NCI-H446 treated with DMSO at 0.1 percent for 48 hours (cell line): ENCODE measurements at regions not wholly inside any gene's neighbourhood (a gene's known extent, or its start where the extent isn't known, plus 50 kb on each side); places are given as distances from the start of the nearest gene placed in this dataset.

Experiments
- DNase-seq: peaks from one replicate; lab custom pipeline; 2025; lab: John Stamatoyannopoulos, UW

DNA sequence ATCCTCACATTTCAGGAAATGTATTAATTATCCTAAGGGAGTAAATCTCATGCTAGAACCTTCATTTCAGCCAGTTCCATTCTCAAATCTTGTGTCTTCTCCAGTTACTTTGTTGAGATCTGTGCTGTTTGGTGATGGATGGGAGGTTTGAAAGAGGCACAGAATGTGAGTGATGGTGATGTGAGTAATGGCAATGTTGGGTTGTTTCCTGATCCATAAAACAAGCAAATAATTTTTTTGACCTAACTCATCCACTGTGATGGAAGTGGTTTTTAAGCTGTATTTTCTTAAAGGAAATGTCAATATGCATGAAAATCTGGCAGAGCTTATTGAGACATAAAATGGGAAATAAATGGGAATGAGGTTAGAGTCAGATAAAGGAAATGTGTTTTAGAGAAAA is 214.7 kb downstream of the CHRM3 start:
- no peak for DNase-seq

DNA sequence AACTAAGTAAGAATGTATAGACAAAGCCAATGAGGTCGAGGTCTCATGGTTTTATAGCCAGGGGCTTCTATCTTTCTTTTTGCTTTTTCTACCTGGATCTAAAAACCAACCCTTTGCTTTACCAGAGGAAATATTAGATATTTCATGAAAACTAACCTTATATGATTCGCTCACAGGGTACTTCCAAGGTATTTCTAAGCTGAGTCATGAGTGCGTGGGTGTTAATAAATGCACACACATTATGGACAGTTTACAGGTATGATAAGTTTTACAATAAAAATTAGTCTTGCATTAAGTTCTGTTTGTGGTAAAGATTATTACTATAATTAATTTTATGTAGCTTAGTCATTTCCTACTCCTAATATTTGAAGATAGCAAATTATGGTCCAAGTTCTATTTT is 217.2 kb downstream of the CHRM3 start:
- DNase-seq = no peak

DNA sequence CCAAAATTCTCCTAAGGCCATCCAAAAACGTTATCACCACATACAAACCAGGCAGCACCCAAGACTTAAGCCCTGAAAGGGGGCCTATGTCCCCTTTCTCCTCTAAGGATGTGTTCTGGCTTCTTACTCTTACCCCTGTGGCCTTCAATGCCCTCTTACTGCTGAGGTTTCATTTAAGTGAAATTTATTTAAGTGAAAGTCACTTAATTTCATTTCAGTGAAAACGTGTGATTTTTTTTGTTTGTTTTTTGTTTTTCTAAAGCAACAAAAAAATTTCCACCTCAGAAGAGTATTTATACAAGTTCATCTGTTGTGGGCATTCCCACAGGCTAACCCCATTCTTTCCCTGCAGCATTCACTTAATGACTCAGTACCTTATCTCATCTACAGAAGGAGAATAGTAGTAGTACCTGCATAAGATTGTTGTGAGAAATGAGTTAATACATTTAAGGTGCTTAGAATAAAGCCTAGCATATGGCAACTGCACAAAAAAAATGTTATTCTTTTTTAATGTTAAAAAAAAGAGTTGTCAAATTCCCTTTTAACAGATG is 220.6 kb downstream of the CHRM3 start:
- no peak for DNase-seq

DNA sequence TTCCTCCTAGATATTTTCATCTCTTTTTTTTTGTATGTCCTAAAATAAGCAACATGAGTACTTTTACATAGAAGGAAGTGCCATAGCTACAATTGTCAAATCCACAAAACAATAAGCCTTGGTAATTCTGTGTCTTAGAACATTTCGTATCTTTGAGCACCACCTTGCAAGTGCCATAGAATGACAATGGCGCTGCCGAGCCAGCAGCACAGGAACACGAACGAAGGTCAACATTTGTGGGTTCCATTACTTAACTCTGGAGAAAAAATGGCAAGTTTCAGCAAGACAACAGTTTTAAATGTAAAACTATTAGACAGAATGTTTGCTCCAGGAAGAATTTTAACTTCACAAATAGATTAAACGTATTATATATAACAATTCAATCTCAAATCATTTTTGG is 222.1 kb downstream of the CHRM3 start:
- no peak for DNase-seq

DNA sequence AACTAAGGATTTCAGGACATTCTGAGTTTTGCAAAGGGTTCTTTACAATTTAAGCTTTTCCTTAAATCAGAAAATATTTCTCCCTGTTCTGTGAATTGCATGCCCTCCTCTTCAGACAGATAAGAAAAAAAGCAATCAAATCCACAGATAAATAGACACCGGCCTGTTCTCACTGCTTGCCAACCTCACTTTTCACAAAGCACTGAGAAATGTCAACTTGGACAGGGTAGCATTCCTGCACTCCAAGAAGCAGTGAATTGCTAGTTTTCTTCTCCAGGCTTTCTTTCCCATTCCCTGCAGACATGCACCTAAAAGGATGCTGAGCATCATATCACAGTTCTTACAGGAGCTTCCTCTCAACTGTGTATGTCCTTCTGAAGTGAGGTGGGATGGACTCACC is 226.0 kb downstream of the CHRM3 start:
- no peak for DNase-seq

DNA sequence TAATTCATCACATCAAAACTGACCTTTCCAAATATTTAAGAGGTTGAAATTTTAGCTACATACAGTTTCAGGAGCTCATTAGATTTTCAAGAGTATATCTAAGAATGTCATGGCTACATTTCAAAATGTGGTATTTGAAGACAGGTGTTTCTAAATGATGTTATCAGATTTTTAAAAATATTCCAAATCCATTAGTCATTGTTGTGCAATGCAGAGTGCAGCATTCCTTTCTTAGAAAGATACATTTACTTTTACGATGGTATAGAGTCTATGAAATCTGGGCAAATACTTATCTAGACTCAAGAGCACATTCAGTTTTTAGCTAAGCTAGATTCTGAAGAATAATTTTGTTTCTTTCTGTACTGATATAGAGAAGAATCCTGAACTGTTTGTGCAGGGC is 230.3 kb downstream of the CHRM3 start:
- DNase-seq = no peak

DNA sequence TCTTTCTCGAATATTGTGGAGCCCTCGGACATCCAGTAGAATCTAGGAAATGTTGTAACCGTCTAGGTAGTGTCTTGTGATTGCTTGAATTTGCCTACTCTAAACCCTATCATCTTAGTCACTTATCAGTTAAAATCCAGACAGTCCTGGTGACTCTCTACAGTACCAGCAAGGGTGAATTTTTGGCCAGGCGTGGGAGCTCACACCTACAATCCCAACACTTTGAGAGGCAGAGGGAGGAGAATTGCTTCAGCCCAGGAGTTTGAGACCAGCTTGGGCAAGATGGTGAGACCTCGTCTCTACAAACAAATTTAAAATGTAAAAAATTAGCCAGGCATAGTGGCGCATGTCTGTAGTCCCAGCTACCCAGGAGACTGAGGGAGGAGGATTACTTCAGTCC is 230.9 kb downstream of the CHRM3 start:
- no peak for DNase-seq

DNA sequence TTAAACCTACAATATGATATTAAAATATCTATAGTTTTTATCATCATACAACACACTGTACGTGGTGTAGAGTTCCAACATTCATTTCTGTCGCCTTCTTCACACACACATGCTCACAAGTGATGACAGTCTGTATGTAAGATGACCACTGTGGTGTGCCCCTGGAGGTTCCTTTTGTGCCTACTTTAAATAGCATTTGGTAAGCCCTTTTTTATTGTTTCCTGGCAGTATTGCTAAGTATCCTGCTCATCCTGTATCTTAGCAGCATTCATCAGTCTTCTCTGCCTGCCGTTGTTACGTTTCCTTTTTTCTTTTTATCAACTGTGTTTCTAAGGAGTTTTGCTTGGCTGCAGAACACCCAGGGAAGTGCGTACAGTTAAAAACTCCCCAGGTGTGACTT is 231.4 kb downstream of the CHRM3 start:
- DNase-seq = no peak

DNA sequence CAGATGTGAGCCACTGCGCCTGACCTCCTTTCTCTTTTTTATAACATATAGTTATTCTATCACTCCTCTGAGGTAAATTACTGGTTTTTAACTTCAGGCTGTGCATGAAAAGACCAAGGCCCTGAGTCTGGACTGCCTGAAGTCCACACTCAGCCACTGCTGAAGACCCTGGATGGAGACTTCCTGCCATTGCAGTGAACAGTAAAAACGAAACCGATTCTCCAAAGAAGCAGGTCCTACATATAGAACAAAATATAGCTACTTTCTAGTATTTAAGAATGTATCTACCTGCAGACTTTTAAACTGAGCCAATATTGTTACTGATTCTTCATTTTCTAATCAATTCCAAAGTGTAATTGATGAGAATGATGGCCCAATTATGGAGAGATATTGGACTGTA is 232.8 kb downstream of the CHRM3 start:
- no peak for DNase-seq

DNA sequence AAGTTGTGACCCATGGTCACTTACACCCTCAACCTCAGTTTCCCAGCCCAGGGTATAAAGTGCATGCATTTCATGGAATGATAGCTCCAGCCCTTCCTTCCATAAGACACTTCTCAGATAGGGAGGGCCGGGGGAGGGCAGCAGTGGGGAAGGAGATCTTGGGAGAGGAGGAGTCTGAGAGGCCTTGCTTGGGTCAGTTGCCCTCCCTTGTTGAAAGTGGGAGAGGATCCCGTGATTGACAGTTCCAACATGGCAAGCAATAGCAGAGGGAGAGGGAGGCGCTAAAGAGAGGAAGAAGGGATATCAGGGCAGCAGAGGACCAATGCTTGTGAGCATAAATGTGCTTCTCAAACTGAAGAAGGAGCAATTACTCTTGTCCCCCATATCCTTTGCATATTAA is 244.4 kb downstream of the CHRM3 start:
- DNase-seq = no peak

DNA sequence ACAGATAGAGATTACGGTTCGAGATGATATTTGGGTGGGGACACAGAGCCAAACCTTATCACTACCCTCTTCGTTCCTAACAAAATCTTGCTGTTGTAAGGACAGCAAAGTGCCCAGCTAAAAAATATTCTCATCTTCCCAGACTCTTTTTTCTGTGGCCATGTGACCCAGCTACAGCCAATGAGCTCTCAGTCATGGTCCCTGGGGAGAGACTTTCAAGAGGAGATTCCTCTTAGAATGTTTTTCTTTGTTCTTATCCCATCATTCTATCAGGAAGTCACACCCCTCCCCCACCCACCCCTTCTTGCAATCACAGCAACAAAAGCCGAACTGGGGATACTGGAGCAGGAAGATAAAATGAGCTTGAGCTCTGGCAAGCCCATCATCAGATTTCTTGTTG is 247.1 kb downstream of the CHRM3 start:
- DNase-seq = no peak

DNA sequence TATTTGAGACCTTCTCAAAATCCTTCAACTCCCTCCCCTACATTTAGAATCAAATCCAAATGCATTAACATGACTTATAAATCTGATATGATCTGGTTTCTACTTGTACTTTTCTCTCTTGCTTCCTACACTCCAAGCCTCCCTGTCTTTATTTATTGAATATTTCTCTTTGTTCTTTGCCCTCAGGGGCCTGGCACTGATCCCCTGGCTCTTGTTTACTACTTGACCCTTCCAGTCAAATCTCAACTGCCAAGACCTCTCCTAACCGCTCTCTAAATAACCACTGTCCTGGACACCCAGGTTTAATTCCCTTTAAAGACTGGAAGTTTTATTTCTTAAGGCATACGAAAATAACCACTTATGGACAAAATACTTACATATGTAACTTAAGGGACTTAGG is 248.9 kb downstream of the CHRM3 start:
- no peak for DNase-seq

DNA sequence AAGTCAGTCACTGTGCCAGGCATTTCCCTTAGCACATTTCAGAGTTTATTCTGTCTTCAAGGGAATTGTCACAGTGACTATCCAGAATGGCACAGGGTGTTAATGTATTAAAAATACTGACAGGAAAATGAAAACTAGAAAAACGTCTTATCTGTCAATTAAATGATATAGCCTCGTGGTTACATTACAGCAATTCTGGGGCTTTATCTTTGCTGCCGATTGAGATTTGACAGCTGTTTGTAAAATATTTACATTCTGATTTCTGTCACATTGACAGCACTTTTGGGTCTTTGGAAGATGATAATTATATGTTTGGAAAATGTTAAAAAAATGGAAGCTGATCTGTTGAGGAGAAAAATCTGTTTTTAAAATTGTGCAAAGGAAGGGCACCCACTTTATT is 250.0 kb downstream of the CHRM3 start:
- no peak for DNase-seq

DNA sequence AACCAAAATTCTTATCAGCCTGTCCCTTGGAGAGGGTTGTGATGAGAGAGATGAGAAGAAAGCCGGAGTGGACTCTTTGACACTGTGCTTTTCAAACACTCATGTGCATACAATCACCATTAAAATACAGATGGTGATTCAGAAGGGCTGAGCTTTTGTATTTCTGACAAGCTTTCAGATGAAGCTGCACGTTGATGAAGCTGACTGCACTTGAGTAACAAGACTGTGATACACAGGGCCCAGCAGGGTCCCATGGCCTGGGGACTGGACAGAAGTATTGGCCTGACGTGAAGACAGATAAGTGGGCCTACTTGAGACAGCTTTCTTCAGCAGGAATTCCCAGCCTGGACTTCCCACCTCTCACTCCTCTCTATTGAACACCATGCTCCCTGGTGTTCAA is 258.2 kb downstream of the CHRM3 start:
- DNase-seq = no peak

DNA sequence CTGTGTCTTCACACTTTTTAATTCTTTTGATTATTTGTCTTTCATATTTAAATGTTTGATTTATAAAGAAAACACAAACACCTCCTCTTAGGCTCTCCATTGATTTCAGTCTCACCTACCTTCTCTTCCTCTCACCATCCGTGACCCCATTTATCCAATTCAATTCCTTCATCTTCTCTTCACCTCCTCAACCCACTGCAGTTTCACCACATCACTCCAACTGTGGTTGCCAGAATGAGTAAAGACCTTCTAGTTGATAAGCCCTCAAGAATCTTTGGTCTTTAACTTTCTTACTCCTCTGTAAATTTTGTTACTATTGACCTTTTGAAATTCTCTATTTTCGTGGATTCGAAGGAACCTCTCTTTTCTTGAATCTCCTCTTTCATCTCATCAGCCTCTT is 260.7 kb downstream of the CHRM3 start:
- no peak for DNase-seq

DNA sequence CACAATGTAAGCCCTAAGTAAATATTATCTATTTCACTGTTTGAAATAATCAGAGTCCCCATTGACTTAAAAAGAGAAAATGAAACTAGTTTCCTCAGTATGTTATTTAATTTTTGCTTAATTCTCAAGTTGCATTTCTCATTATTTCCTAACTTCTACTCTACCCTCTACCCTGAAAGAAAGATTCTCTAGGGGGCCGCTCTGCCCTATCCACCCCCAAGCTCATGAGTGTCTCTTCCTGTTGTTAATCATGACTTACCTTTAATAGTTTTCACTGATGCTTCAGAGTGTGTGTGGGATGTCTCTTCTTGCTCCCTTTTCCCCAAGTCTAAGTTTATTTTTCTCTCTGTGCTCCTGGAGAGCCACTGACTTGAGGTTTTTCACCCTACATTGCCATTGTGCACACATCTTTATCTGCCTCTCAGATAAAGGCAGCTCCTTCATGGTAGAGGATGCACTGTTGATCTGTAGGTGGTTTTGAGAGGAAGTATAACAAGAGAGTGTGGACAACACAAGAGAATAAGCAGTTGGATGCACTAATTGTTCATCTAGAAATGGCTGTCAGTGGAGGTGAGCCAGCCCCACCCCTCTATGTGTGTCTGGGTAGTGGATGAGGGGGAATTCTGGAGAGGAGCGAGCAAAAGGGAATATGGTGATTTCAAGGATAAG is 261.7 kb downstream of the CHRM3 start:
- DNase-seq = no peak

DNA sequence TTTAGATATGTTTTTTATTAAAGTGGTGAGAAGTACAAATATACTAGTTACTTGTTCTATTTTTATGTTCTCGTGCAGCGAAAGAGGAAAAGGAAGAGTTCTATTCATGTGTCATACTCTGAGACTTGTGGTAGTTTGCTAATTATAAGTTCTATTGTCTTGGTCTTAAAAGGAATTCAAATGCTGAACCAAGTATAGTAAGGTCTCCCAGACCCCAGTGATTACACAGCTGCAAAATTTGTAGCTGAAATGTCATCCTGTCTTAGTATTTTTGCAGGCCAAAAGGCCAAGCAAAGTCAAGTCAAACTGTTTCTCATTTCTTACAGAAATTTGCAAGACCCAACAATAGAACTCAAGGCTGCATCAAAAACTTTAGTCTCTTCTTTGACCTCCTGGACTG is 268.7 kb downstream of the CHRM3 start:
- DNase-seq = no peak

DNA sequence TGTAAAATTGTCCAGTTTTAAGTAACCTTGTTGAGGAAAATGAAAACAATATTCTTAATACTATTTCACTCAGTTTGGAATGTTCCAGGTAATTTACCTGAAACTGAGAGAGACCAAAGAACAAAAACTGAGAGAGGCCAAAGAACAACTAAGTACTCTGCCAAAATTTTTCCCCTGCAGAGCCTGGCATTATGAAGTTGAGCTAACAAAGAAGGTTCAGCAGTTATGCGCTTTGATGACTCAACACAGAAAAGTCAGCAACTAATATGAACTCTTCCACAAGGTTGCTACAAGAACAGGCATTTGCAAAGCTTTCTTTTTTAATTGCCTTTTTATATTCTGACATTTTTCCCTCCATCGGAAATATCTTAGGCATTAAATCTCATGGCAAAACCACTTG is 270.9 kb downstream of the CHRM3 start:
- no peak for DNase-seq

DNA sequence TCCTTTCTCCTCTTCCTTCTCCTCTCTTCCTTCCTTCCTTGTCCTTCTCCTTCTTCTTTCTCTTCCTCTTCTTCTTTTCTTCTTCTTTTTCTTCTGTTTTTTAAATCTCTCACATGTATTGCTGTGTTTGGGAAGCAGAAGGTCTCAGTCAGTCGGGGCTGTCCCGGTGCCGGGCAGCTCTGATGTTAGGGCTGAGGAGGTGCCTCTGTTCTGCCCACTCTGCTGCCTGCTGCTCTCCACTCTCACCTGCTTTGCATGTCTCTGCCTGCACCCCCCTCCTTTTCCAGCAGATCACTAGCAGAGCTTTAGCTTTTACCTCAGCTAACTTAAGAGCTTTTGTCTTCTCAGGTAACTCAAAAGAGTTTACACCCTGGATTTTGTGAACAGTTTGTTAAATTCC is 276.6 kb downstream of the CHRM3 start:
- DNase-seq = no peak

DNA sequence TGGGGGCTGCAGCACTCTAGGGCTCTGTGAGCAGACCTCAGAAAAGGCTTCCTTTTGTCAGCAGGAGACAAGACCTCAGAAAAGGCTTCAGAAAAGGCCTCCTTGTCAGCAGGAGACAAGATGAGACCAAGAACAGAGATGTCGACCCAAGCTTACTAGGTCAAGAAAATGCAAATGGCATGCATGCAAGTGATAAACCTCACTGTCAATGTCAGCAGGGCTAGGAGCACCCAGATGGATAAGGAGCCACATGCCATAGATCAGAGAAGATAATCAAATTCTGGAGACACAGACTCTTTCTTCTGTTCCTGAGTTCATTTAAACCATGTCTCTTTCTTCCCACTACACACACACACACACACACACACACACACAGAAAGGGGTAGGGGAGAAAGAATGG is 285.9 kb downstream of the CHRM3 start:
- no peak for DNase-seq

DNA sequence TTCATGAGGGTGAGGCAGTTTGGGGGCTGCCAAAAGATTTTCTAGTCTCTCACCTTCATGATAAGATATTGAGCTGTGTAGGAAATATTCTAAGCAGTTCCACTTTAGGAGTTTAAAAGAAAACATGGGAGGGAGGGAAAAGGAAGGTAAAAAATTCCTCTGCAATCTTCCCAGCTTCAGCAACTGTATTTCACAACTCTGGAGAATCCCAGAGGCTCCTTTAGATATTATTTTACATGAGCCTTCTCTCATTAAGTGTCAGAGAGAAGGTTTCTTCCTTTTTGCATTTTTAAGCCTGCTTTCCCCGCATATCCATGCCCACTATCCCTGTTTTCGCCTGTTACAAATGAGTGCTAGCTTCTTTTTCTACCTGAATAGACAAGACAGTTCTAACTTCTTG is 289.4 kb downstream of the CHRM3 start:
- DNase-seq = no peak

DNA sequence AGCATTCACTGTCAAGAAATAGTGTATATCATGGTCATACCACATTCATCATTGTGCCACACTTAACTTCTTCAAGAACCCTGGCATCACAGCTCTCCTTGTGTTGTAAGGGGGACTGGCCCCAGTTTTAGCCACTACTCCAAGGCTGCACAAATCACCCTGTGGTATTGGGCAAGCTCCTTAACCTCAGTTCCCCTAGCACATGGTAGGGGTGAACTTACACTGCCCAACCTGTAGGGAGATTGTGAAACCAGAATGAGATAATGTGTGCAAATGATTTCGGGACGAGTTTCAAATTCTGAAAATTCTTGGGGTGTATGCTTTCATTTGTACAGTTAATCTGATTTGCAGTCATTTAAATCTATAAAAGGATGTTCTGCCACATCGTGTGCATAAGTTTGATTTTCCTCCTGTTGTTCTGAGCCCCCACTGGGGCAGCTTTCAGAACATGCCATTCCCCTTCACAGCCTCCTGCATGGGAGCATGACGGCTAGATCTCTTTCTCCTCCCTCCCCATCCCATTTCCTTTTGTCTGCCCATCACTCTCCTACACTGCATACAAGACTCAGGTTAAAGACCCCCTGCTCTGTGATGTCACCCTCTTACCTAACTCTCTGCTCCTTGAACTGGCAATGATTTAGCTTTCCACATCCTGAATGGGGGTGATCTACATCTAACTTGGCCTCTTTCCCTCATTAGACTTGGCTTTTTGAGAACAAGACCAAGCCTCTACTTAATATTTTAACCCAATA is 290.3 kb downstream of the CHRM3 start:
- no peak for DNase-seq

DNA sequence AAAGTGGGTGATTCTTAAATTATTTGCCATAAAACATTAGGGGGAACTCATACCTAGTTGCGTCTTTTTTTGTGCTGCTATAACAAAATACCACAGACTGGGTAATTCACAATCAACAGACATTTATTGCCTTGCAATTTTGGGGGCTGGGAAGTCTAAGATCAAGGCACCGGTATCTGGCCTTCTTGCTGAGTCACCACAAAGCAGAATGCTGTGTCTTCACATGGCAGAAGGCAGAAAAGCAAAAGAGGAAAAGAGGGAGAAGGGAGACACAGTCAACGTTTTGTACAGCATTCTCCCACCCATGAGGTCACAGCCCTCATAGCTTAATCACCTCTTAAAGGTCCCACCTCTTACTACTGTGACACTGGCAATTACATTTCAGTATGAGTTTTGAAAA is 291.0 kb downstream of the CHRM3 start:
- no peak for DNase-seq

DNA sequence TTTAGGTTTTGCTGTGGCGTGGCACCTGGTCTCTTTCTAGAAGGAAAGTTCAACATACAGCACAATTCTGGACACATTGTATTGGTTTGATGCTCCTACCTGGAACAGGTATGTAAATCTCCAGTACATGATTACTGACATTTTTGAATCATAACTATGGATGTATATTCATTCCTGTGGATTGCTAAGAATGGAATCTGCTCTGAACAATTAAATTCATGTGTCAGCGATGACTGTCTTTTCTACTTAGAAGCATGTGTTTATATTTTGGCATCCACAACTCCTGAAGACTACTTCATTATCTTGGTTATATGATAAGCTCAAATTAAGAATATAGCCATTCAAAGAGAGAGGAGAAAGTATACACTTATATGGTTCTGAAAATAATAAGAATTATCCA is 291.8 kb downstream of the CHRM3 start:
- DNase-seq = no peak
